Fibroblast of skin of left quadriceps (primary cell): ENCODE measurements at regions not wholly inside any gene's neighbourhood (a gene's known extent, or its start where the extent isn't known, plus 50 kb on each side); places are given as distances from the start of the nearest gene placed in this dataset.
"Not testable (repeated sequence)": the region's sequence is repeated elsewhere in the genome, so short reads cannot be mapped to it uniquely, and the experiment has no call there.

Experiments
- DNase-seq, 2 experiments: peaks; one replicate each; pipeline ENCODE4 v3.0.0-alpha.2; 2013; ENCODE audit warnings: low read depth in 2 of 2

DNA sequence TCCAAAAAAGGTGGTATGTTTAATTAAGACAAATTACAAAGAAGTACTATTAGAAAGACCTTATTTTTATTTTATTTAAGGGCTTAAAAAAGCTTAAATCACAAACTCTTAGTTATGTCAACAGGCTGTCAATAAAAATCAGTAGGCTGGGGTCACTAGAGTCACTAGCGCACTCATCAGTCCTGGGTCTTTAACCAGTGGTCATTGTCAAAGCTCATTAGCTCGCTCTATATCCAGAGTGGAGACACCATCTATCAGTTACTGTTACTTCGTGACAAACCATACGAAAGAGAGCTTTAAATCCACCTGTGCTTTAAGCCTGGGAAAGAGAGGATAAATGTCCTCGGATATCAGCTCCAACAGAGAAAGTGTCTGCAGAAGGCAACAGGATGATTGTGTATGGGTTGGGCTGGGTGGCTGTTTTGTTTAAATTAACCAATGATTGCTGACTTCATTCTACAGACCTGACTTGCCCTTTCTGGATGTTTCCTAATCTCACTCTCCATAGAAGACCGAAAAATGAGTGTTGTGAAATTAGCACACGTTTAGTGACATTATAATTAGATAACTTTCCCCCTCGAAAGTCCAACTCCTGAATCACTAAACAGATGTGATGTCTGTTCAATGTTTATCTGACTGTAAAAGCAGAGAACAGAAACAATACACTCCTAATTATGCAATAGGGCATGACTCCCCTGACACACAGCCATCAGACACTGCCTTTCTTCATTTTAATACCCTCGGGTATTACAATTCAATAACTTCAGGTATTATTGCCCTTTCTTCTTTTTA, 123.6 kb upstream of the TNPO1 start:
- peak; percentile 14 to 22 for DNase-seq

DNA sequence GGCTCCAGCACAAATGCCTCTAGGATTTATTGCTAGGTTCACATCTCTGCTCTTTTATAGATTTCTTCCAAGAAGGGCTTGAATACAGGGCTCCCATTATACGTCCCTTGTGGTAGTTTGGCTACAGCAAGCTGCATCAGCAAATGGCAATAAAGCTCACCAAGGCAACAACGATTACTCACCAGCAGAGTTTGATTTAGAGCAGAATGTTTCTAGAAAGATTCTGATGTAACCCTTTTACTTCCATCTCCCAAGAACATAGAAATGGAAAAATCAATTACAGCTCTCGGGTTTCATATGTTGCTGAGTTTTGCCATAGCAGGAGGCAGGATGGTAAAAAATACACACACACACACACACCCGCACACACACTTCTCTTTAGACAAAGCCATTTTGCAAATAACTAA, 124.2 kb upstream of the TNPO1 start:
- DNase-seq = peak; percentile 26 to 39

DNA sequence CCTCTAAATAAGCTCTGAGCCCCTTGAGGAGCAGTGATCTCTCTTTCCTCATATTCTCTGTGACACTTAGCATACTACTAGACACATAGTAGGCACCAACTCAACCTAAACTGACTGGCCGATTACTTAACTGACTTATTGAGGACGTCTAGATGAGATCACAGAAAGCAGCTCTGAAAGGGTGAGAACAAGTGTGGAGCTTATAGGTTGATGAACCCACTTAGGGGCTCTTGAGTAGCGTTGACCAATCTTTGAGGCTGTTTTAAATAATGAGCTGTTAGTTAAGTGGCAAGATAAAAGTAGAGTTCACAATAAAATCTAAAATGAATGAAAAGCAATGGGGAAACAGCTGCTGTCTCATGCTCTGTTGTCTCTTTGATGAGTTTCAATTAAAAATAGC, 124.7 kb upstream of the TNPO1 start:
- no peak for DNase-seq

DNA sequence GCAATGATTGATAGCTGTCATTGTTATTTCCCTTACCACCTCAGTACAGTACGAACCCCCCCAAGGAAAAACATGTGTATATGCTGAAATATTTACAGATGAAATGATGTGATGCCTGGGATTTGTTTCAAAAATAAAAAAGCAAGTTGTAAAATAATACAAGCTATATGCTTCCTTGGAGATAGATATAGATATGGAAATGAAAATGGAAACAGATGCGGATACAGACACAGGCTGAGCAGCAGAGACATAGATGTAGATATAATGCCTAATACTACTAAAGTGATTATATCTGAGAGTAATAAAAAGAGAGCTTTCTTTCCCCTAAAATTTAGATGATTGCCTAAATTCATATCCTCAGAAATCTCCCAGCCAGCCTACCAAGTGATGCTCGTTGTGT, 127.5 kb upstream of the TNPO1 start:
- DNase-seq = no peak

DNA sequence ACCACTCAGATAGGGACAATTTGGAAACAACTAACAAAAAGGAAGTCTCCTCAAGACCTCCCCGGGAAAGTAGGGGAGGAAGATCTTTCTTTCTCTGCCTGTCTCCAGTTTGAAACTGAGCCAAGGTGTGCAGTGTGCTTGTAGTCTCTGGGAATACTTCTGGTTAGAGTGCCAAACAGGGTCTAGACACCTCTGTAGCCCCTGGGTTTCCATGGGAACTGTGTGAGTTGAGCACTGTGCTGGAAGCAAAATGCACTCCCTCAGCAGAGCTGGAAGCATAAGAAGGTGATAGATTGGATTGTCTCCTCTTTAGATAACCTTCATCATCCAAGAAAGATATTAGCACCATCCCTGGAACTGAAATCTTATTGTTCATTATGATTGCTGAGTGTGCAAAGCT, 129.2 kb upstream of the TNPO1 start:
- no peak for DNase-seq

DNA sequence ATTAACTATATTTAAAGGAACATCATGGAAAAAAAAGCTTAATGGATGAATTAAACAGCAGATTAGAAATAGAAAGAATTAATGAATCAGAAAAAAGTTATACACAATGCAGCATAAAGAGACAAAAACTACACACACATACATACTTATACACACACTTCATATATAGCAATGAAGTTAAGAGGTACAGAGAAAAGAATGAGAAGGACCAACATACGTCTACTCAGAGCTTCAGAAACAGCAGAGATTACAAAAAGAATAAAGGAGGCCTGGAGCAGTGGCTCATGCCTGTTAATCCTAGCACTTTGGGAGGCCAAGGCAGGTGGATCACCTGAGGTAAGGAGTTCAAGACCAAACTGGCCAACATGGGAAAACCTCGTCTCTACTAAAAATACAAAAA, 133.9 kb upstream of the TNPO1 start:
- no peak for DNase-seq

DNA sequence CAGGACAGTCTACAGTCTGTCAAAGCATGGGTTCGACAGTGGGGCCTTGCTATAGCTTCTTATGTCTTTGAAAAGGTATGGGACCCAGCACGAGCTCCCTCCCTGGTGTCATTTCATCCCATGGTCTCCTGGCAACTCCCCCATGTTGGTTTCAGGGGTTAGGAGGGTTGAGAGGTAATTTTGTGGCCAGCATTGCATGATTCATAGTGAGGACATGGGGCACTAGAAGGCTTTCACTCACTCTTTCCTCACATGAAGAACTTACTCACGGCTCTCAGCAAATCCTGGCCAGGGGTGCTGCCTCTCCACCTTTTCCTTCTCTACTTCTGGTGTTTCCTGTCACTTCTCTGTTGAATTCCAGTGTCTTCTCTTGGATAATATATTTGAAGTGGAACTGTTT, 134.7 kb upstream of the TNPO1 start:
- DNase-seq = no peak

DNA sequence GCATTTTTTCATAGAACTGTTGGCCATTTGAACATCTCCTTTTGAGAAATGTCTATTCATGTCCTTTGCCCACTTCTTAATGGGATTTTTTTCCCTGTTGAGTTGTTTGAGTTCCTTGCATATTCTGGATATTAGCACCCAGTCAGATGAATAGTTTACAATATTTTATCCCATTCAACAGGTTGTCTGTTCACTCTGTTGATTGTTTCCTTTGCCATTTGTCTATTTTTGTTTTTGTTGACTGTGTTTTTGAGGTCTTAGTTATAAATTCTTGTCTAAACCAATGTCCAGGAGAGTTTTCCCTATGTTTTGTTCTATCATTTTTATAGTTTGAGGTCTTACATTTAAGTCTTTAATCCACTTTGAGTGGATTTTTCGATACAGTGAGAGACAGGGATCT, 139.0 kb upstream of the TNPO1 start:
- DNase-seq = no peak

DNA sequence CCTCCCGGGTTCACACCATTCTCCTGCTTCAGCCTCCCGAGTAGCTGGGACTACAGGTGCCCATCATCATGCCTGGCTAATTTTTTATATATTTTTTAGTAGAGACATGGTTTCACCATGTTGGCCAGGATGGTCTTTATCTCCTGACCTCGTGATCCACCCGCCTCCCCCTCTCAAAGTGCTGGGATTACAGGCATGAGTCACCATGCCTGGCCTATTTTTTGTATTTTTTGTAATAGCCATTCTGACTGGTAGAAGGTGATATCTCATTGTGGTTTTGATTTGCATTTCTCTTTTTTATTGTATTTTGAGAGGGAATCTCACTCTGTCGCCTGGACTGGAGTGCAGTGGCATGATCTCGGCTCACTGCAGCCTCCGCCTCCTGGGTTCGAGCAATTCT, 139.6 kb upstream of the TNPO1 start:
- DNase-seq = not testable (repeated sequence)

DNA sequence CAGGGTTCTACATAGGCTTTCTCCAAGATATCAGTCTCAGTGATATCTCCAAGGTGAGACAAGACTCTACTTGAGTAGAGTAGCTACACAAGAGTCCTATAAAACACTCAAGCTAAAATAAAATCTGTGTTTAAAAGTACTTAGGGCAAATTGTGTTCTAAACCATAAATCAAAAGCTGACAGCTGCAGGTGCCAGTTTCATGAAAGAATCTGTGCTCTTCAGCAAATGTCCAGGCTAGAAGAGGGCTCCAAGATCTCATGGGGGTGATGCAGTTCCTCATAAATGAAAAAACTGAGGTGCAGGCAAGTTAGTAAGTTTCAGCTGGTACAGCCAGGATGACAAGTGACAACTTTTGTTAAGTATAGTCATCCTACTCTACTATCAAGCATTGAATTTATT, 142.8 kb upstream of the TNPO1 start:
- no peak for DNase-seq

DNA sequence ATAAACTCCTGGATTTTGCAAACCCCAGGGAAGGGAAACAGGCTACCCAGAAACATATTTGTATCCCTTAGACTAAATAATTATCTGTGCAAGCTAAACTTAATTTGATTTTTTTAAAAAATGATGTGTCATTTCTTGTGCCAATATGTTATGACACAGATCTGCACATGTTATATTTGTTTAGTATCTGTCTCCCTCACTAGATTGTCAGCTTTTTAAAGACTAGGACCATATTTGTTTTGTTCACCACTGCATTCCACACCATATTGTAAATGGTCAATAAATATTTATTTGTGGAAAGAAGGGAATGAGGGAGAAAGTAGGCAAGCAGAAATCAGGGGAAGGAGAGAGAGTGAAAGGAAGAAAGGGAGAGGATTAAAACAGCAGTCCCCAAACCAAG, 143.3 kb upstream of the TNPO1 start:
- no peak for DNase-seq

DNA sequence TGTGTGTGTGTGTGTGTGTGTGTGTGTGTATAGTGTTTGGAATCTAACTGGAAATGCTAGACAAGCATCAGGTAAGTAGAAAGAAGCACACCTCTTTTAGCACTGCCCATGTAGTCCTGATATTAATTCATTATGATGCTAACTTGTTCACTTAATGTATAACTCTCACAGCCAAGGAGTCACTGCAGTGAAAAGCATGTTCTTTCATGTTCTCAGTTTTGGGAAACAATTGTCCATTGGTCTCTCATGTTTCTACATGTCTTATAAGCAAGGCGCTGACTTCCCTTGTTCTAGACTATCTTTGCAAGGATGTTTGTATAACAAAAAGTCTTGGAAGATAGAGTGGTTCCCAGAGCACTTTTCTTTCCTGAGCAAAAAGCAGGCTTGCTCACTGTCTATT, 148.8 kb upstream of the TNPO1 start:
- DNase-seq = no peak

DNA sequence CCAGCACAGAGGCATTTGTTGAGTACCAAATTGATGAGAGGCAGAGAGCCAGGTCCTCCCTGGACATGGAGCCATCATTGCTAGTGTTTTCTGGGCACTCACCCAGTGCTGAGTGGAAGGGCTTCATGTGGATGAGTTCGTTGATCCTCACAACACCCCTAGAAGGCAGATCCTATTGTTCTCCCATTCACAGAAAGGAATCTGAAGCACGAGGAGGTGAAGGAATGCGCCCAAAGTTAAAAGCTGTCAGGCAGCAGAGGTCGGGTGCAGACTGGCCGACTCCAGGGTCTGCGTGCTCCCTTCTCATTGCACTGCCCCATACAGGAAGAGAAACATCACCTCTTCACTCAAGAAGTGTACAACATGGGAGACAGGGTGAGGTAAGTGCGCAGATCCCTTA, 153.5 kb upstream of the TNPO1 start:
- no peak for DNase-seq

DNA sequence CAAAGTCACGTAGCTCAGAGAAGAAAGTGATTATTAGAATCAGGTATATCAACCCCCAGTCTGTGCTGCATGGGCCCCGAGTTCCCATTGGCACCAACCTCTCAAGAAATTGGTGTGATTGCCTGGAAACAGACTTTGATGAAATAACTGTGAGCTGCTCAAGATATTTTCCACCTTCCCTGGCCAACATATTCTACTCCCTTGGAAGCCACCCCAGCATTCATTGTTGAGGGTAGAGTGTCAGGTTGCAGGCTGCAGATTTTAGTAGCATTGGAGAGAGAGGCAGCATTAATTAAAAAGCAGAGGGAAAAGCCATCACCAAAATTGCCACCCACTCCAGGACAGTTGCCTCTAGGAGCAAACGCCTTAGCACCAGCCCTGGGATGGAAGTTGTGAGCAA, 154.2 kb upstream of the TNPO1 start:
- no peak for DNase-seq

DNA sequence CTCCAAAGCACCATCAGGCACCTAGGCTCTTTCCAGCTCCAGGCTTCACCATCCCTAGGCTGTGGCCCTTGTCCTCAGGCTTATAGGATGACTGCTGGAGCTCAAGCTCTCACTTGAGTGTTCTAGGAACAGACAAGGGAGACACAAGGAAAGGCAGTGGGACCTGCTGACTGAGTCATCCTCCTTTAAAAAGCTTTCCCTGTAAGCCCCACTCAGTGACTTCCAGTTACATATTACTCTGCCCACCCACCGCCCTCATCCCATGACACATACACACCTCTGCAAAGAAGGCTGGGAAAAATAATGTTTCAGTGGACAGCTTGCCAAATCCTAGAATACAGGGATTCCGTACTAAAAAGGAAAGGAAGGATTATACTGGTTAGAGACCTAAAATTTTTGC, 154.2 kb upstream of the ZNF366 start:
- DNase-seq = peak in 1 of 2 experiments; percentile 12

DNA sequence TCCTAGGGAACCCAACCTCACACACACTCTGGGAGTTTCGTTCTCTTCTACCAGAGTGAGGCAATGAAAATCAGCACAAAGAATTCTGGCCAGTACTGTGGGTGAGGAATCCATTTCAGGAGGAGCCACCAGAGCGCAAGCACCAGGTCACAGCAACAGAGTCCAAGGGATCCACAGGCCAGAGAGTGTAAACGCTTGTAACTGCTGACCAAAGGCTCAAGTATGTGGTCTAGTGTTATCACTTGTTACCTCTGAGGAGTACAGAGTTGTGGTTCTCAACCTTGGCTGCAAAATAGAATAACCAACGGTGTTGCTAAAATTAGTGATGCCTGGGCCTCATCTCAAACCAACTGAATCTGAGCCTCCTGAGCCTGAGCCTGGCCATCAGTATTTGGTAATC, 152.5 kb upstream of the ZNF366 start:
- DNase-seq = no peak

DNA sequence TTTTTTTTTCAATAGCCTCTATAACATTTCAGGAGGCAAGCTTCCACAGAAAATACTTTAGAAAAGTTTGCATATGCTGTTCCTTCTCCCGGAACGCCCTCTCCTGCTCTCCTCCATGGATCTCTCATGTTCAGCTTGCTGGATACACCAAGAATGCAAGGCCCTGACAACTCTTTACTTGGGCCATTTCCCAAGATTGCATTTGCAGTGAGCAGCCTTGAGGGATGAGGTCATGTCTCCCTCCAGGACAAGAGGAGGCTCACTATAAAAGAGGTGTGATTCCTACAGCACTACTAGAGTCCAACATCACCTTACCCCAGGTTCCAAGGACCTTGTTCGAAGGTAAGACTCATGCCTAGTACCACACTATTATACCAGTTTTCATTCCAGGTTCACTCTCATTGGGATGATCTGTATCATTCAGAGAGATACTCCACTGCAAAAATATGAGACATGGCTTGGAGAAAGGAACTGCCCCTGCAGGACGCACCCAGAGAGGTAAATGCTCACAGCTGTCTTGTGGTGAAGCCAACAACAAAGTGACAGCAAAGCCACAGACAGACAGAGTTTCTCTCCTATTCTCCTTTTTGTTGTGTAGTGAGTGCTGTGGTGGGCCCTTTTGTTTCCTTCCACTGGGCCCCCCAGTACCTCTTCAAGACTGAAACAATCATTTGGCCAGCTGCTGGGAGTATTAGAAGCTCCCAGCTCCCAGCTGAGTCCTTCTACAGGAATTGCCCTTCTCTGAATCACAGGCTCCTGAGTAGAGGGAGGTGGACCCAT, 151.7 kb upstream of the ZNF366 start:
- no peak for DNase-seq

DNA sequence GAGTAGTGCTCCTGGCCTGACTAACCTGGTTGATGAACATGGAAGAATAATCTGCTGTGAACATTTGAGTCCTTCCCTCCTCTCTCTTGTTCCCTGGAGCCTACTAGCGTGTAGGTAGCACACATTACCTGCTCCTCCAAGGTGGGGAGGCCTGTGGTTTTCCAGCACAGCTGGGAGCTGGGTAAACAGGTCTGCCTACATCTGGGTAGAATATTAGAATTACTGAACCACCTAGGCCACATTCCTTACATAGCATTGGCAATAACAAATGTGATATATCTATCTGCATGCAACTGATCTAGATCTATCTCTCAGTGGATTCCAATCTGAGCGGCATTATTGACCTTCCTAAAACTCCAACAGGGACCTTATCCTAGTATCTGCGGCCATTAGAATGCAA, 151.0 kb upstream of the ZNF366 start:
- no peak for DNase-seq

DNA sequence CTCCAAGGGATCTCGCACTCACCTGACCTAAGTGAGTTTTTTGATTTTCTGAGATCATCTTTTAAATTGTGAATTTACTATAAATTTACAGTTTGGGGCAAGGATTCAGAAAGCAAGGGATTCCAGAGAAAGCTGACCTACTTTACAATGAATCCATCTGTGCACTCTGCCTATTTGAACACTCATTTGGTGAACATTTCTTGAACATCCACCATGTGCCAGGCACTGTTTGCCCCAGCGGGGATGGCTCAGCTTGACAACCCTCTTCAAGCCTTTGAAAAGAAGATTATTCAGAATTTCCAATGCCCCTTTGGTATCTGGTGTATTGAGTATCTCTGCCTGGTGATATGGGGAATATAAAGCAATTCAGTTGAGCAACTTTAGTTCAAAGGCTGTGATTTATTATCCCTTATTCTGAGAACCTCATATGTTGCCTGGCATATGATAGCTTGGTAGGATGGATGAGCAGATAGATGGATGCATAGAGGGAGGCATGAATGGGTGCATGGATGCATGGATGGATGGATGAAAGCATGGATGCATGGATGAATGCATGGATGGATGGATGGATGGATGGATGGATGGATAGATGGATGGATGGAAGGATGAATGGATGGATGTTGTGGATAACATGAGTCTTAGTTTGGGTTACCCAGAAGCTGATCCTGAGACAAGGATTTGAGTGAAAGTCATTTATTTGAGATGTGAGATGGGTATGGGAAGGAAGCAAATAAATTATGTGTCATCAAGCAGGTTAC, 149.7 kb upstream of the ZNF366 start:
- no peak for DNase-seq

DNA sequence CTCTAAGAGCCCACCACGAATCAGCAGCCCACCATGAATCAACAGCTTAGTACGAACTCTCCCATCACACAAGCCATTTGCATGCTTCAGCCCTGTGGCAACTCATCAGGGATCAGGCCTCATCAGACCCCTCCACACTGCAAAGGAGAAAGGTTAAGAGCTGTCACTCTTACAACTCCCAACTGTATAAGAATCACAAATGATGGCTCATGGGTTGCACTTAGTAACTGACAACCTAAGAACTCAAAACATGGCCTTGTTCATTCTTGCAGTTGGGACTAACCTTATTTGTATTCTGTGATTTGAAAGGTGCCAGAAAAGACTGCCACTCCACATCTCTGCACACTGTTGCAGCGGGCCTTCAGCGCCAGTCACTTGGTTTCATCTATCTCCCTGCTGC, 149.1 kb upstream of the ZNF366 start:
- no peak for DNase-seq

DNA sequence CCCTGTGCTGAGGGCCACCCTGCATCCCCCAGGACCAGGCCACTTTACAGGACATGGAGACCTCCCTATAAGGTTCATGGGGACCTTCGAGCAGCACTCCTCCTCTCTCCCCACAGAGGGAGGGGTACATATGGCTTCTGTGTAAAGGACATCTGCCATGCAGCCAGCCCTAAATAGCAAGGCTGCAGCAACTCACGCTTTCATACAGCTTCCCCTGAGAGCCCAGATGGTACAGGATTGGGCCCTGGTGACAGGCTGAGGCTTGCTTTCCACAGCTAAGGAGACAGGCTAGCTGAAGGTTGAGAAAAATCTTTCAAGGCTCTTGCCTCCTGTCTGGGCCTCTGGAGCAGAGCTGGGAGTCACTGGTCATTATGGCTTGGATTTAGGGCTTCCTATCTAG, 147.0 kb upstream of the ZNF366 start:
- no peak for DNase-seq

DNA sequence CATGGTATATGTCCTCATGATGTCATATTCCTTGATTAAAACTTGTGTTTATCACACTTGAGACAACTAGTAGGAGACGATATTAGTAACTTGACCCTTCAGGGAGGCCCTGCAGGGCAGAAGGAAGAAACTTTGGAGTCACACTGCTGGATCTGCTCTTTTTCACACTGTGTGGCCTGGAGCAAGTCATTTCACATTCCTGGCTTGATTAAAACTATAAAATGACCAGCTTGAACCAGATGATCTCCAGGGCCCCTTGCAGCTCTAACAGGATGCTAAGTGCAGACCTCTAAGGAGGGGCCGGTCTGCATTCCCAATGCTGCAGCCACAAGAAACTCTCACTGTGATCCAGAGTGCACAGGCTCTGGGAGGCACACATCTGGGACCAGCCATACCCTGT, 146.4 kb upstream of the ZNF366 start:
- DNase-seq = no peak

DNA sequence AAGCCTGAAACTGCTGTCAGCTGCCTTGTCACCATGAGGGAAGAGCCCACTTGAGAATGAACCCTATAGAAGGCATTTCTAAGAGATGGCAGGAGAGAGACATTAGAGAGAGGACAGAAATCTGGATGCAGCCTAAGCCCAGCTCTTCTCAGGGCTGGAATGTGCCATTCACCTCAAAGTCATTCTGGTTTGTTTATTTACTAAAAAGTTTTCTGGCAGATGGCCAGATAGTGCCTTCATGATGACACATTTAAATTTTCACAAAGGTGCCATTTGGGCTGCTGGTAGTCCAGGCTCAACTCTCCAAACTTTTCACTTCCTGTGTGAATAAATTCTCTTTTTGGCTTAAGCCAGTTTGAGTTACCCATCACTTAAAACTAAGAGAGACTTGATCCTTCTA, 144.6 kb upstream of the ZNF366 start:
- no peak for DNase-seq
